GM23338 (cell line): ENCODE measurements at regions not wholly inside any gene's neighbourhood (a gene's known extent, or its start where the extent isn't known, plus 50 kb on each side); places are given as distances from the start of the nearest gene placed in this dataset.

ENCODE experiments used
- CREB1 ChIP-seq: fragments of 250-450 bp; sonication (Bioruptor Pico); IDR thresholded peaks from 2 replicates; pipeline ENCODE4 v1.5.0; 2020; ENCODE audit warnings: low read depth, mild to moderate bottlenecking, moderate library complexity
- CTCF ChIP-seq, 2 experiments: fragments of 200-600 bp in 1 of 2; sonication (generic) in 1 of 2; conservative IDR thresholded peaks; 2 replicates each; pipeline versions ENCODE4 v1.5.1 to v1.6.1; 2016 to 2017; ENCODE audit warnings: antibody characterized with exemption in 2 of 2, low read depth in 2 of 2, mild to moderate bottlenecking in 2 of 2, moderate library complexity in 1 of 2
- ETS1 ChIP-seq: IDR thresholded peaks from 2 replicates; pipeline ENCODE4 v1.6.1; 2016; ENCODE audit warnings: antibody characterized with exemption
- EZH2 ChIP-seq: fragments of 200-600 bp; sonication (generic); IDR thresholded peaks from one replicate; pipeline ENCODE4 v1.8.0; 2017; ENCODE audit warnings: antibody characterized with exemption, mild to moderate bottlenecking, low read depth; ENCODE audit not compliant: unreplicated experiment
- EZH2phosphoT487 ChIP-seq: fragments of 200-600 bp; sonication (generic); IDR thresholded peaks from one replicate; pipeline ENCODE4 v1.8.1; 2018; ENCODE audit warnings: antibody characterized with exemption; ENCODE audit not compliant: unreplicated experiment
- JUNB ChIP-seq: IDR thresholded peaks from one replicate; pipeline ENCODE4 v1.6.1; 2016; ENCODE audit warnings: antibody characterized with exemption; ENCODE audit not compliant: unreplicated experiment
- POLR2AphosphoS5 ChIP-seq: IDR thresholded peaks from 2 replicates; pipeline ENCODE4 v1.6.1; 2016; ENCODE audit warnings: antibody characterized with exemption, low read depth
- REST ChIP-seq: IDR thresholded peaks from one replicate; pipeline ENCODE4 v1.6.1; 2018; ENCODE audit warnings: antibody characterized with exemption; ENCODE audit not compliant: unreplicated experiment
- STAT1 ChIP-seq: IDR thresholded peaks from one replicate; pipeline ENCODE4 v1.6.1; 2016; ENCODE audit warnings: antibody characterized with exemption; ENCODE audit not compliant: unreplicated experiment
- ZNF114 ChIP-seq: fragments of 250-450 bp; sonication (Bioruptor Pico); IDR thresholded peaks from 2 replicates; pipeline ENCODE4 v1.5.0; 2020; ENCODE audit warnings: mild to moderate bottlenecking, moderate library complexity
- ZNF331 ChIP-seq: fragments of 250-450 bp; sonication (Bioruptor Pico); IDR thresholded peaks from 2 replicates; pipeline ENCODE4 v1.5.0; 2020; ENCODE audit warnings: low read depth, mild to moderate bottlenecking, moderate library complexity

GRCh38 chr20:24402188-24402587 is 67.2 kb upstream of the SYNDIG1 start:
- TF ChIP-seq CTCF (conservative IDR thresholded peaks at IDR 0.05; ENCODE audit: low read depth in 2 of 2) (no peak), POLR2AphosphoS5 (no peak), STAT1 (no peak), ETS1 (no peak), EZH2phosphoT487 (no peak), EZH2 (no peak), JUNB (no peak), REST (no peak), ZNF114 (CRISPR knock-in tag) (no peak), CREB1 (CRISPR knock-in tag) (no peak), ZNF331 (CRISPR knock-in tag) (no peak)
